ENCODE measurements at regions not wholly inside any gene's neighbourhood (a gene's known extent, or its start where the extent isn't known, plus 50 kb on each side); places are given as distances from the start of the nearest gene placed in this dataset.

DNA sequence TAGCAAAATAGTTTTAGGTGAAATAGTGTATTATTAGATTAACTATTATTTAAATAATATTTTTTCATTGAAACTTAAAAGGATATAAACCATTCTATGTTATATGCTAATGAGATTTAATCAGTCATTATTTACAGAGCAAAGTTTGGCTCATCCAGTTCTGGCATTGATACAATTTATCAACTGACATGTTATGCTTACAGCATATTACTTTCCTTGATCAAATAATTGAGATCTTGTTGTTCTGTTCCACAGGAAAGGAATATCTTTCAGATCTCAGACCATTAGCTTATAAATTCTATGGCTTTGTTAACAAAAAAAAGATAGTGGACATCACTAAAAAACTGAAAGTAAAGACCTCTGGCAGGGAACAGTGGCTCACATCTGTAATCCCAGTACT lies 403.0 kb downstream of the ZFHX3 start:
- H3K36me3 ChIP-seq (ENCODE audit: control insufficient read depth in 2 of 2, insufficient read depth in 1 of 2, low read length in 2 of 2), result no peaks in the 10 kb centered on the region
- no peaks in the 10 kb centered on the region for H3K4me1 ChIP-seq (ENCODE audit: control insufficient read depth, insufficient read depth, low read length)
- no peak overlapping the region for H3K27ac ChIP-seq (ENCODE audit: extremely low read depth, low read depth, low read length)
- POLR2A ChIA-PET, result no interaction called here
- H3K9me3 ChIP-seq (ENCODE audit: control insufficient read depth, insufficient read depth, low read depth, low read length), result no peaks in the 10 kb centered on the region
- H3K4me3 ChIP-seq (ENCODE audit: low read depth, low read length), result no peak overlapping the region
- TF ChIP-seq, protein P1, sequence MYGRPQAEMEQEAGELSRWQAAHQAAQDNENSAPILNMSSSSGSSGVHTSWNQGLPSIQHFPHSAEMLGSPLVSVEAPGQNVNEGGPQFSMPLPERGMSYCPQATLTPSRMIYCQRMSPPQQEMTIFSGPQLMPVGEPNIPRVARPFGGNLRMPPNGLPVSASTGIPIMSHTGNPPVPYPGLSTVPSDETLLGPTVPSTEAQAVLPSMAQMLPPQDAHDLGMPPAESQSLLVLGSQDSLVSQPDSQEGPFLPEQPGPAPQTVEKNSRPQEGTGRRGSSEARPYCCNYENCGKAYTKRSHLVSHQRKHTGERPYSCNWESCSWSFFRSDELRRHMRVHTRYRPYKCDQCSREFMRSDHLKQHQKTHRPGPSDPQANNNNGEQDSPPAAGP (tag by site-specific recombination; IDR thresholded peaks at IDR 0.05), result no peak
- TF ChIP-seq ZNF223 (tag by site-specific recombination; IDR thresholded peaks at IDR 0.05), result no peak
- CTCF ChIA-PET, result interaction anchor here (0.6 kb wide), 1 partner anchor 177 kb away, joined by 3 read pairs; no protein-coding TSS in a partner anchor

DNA sequence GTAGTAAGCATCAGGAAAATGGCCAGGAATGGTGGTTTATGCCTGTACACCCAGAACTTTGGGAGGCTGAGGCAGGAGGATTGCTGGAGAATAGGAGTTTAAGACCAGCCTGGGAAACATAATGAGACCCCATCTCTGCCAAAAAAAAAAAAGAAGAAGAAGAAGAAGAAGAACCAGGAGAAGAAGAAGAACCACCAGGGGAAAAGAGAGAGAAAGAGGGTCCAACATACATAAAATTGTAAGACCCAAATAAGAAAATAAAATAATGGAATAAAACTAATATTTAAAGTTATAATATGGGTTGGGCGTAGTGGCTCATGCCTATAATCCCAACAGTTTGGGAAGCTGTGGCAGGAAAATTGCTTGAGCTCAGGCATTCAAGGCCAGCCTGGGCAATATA lies 408.4 kb downstream of the ZFHX3 start:
- Histone ChIP-seq H3K4me3 (ENCODE audit: low read depth, low read length) (no peak overlapping the region), H3K36me3 (ENCODE audit: control insufficient read depth in 2 of 2, insufficient read depth in 1 of 2, low read length in 2 of 2) (no peaks in the 10 kb centered on the region), H3K9me3 (ENCODE audit: control insufficient read depth, insufficient read depth, low read depth, low read length) (no peaks in the 10 kb centered on the region; the same call in 1 of the 2 replicates), H3K27ac (ENCODE audit: extremely low read depth, low read depth, low read length) (no peak overlapping the region), H3K4me1 (ENCODE audit: control insufficient read depth, insufficient read depth, low read length) (no peaks in the 10 kb centered on the region)
- TF ChIP-seq ZNF560 (tag by site-specific recombination; IDR thresholded peaks at IDR 0.05; ENCODE audit: borderline replicate concordance) (peak; percentile 24; the same call in 1 of the 2 replicates), ZNF114 (tag by site-specific recombination; IDR thresholded peaks at IDR 0.05) (no peak), ZNF133 (tag by site-specific recombination; IDR thresholded peaks at IDR 0.05) (peak; percentile 99), ZNF626 (tag by site-specific recombination; IDR thresholded peaks at IDR 0.05) (0 out of 2 replicates have a peak, but pooled peaks have one; percentile 21)
- CTCF ChIA-PET, result no interaction called here
- POLR2A ChIA-PET, result no interaction called here

DNA sequence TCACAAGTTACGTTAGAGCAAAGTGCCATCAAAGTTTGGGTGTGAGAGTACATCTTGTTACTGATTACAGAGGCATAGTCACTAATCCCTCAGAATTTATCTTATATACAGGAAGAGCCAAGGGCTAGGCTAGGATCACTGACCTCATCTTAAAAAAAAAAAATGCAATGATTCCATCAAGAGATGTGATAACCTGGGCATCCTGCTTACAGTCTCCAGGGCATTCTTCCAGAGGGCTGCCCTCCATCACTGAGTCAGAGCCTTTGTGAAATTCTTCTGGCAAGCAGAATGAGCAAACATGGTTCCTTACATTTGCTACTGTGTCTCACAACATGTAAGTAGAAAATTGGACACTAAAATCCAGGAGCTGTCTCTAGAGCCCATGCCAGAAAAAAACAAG lies 410.6 kb downstream of the ZFHX3 start:
- Histone ChIP-seq H3K27ac (ENCODE audit: extremely low read depth, low read depth, low read length) (no peak overlapping the region), H3K4me3 (ENCODE audit: low read depth, low read length) (no peak overlapping the region), H3K36me3 (ENCODE audit: control insufficient read depth in 2 of 2, insufficient read depth in 1 of 2, low read length in 2 of 2) (no peaks in the 10 kb centered on the region), H3K4me1 (ENCODE audit: control insufficient read depth, insufficient read depth, low read length) (no peaks in the 10 kb centered on the region), H3K9me3 (ENCODE audit: control insufficient read depth, insufficient read depth, low read depth, low read length) (no peaks in the 10 kb centered on the region; the same call in 1 of the 2 replicates)
- CTCF ChIA-PET, result interaction anchor here (0.5 kb wide), 1 partner anchor 237 kb away, joined by 3 read pairs; no protein-coding TSS in a partner anchor
- TF ChIP-seq YY2 (tag by site-specific recombination; IDR thresholded peaks at IDR 0.05) (no peak), SCRT1 (tag by site-specific recombination; IDR thresholded peaks at IDR 0.05; ENCODE audit: borderline replicate concordance) (no peak), ZNF510 (tag by site-specific recombination; IDR thresholded peaks at IDR 0.05; ENCODE audit: insufficient replicate concordance) (no peak), SP2 (tag by site-specific recombination; IDR thresholded peaks at IDR 0.05) (no peak), ZNF48 (tag by site-specific recombination; IDR thresholded peaks at IDR 0.05) (no peak), ZNF114 (tag by site-specific recombination; IDR thresholded peaks at IDR 0.05) (no peak)
- POLR2A ChIA-PET, result no interaction called here

DNA sequence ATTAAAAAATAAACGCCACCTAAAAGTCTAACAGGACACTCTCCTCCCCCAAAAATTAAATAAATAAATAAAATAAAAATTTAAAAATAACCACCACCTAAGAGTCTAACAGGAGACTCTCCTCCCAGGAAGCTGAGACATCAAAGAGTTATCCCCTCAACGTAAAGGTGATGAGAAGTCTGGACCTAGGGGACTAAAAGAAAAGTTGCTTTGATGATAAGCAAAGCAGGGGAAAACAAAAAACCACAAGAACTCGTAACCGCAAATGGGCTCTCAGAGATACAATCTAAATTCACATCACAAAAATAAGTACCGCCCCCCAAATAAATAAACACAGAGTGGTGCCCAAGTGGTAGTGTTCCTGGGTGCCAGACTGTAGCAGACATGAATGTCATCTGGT lies 412.2 kb downstream of the ZFHX3 start:
- no peaks in the 10 kb centered on the region; the same call in 1 of the 2 replicates for H3K9me3 ChIP-seq (ENCODE audit: control insufficient read depth, insufficient read depth, low read depth, low read length)
- H3K4me1 ChIP-seq (ENCODE audit: control insufficient read depth, insufficient read depth, low read length), result no peaks in the 10 kb centered on the region
- TF ChIP-seq ZBTB17 (tag by site-specific recombination; IDR thresholded peaks at IDR 0.05) (no peak), KLF16 (tag by site-specific recombination; IDR thresholded peaks at IDR 0.05) (no peak), ZNF404 (tag by site-specific recombination; IDR thresholded peaks at IDR 0.05) (no peak), ZNF707 (tag by site-specific recombination; IDR thresholded peaks at IDR 0.05) (no peak), ZNF837 (tag by site-specific recombination; IDR thresholded peaks at IDR 0.05) (no peak), ZNF629 (tag by site-specific recombination; IDR thresholded peaks at IDR 0.05) (no peak), ZNF571 (tag by site-specific recombination; IDR thresholded peaks at IDR 0.05) (no peak), KLF9 (tag by site-specific recombination; IDR thresholded peaks at IDR 0.05; ENCODE audit: low read depth) (no peak)
- TF ChIP-seq, protein P2, sequence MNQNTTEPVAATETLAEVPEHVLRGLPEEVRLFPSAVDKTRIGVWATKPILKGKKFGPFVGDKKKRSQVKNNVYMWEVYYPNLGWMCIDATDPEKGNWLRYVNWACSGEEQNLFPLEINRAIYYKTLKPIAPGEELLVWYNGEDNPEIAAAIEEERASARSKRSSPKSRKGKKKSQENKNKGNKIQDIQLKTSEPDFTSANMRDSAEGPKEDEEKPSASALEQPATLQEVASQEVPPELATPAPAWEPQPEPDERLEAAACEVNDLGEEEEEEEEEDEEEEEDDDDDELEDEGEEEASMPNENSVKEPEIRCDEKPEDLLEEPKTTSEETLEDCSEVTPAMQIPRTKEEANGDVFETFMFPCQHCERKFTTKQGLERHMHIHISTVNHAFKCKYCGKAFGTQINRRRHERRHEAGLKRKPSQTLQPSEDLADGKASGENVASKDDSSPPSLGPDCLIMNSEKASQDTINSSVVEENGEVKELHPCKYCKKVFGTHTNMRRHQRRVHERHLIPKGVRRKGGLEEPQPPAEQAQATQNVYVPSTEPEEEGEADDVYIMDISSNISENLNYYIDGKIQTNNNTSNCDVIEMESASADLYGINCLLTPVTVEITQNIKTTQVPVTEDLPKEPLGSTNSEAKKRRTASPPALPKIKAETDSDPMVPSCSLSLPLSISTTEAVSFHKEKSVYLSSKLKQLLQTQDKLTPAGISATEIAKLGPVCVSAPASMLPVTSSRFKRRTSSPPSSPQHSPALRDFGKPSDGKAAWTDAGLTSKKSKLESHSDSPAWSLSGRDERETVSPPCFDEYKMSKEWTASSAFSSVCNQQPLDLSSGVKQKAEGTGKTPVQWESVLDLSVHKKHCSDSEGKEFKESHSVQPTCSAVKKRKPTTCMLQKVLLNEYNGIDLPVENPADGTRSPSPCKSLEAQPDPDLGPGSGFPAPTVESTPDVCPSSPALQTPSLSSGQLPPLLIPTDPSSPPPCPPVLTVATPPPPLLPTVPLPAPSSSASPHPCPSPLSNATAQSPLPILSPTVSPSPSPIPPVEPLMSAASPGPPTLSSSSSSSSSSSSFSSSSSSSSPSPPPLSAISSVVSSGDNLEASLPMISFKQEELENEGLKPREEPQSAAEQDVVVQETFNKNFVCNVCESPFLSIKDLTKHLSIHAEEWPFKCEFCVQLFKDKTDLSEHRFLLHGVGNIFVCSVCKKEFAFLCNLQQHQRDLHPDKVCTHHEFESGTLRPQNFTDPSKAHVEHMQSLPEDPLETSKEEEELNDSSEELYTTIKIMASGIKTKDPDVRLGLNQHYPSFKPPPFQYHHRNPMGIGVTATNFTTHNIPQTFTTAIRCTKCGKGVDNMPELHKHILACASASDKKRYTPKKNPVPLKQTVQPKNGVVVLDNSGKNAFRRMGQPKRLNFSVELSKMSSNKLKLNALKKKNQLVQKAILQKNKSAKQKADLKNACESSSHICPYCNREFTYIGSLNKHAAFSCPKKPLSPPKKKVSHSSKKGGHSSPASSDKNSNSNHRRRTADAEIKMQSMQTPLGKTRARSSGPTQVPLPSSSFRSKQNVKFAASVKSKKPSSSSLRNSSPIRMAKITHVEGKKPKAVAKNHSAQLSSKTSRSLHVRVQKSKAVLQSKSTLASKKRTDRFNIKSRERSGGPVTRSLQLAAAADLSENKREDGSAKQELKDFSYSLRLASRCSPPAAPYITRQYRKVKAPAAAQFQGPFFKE (tag by site-specific recombination; IDR thresholded peaks at IDR 0.05; ENCODE audit: borderline replicate concordance), result no peak
- TF ChIP-seq, protein P3, sequence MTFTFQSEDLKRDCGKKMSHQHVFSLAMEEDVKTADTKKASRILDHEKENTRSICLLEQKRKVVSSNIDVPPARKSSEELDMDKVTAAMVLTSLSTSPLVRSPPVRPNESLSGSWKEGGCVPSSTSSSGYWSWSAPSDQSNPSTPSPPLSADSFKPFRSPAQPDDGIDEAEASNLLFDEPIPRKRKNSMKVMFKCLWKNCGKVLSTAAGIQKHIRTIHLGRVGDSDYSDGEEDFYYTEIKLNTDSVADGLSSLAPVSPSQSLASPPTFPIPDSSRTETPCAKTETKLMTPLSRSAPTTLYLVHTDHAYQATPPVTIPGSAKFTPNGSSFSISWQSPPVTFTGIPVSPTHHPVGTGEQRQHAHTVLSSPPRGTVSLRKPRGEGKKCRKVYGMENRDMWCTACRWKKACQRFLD (tag by site-specific recombination; IDR thresholded peaks at IDR 0.05), result no peak
- H3K4me3 ChIP-seq (ENCODE audit: low read depth, low read length), result no peak overlapping the region
- no peak overlapping the region for H3K27ac ChIP-seq (ENCODE audit: extremely low read depth, low read depth, low read length)
- POLR2A ChIA-PET, result interaction anchor here (1.2 kb wide), 1 partner anchor 29 kb away, joined by 4 read pairs; no protein-coding TSS in a partner anchor
- no peaks in the 10 kb centered on the region for H3K36me3 ChIP-seq (ENCODE audit: control insufficient read depth in 2 of 2, insufficient read depth in 1 of 2, low read length in 2 of 2)
- CTCF ChIA-PET, result interaction anchor here (0.6 kb wide), 1 partner anchor 582 kb away, joined by 3 read pairs; no protein-coding TSS in a partner anchor
